ENCODE measurements at regions not wholly inside any gene's neighbourhood (a gene's known extent, or its start where the extent isn't known, plus 50 kb on each side); places are given as distances from the start of the nearest gene placed in this dataset.

DNA sequence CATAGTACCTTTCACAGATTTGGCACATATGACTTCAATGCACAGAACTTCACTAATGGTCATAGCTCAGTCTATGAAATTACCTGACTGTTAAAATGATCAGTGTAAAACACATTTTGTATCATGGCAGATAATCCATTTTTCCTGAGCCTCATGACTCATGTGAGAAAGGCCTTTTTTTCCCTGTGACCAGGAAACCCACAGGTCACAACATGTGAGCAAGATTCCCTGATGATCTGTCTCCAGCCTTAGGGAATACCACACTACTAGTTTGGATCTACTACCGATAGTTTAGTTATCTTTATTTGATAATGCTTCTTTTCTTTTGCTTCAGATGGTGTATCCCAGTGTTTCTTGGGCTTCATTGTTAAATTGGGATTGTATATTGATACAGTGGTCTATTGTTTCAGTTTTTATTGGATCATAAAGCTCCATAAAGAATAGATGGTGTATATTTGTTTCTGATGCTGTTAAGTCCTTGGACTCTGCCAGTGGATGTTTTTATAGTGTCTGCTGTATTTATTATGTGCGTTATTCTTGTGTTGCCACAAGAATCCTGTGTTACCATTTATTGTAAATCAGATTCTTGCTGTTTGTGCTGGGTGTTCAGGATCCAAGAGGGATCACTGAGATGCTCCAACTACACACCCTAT is 248.7 kb upstream of the PELI2 start:
- no peaks in the 10 kb centered on the region for H3K27me3 Mint-ChIP-seq (ENCODE audit: unreplicated experiment)
- intact Hi-C loops (cut with micrococcal nuclease; ENCODE audit: unreplicated experiment): no loop called here
- no peaks in the 10 kb centered on the region for H3K9me3 Mint-ChIP-seq (ENCODE audit: low read depth, unreplicated experiment)
- no peak overlapping the region for H3K4me3 Mint-ChIP-seq (ENCODE audit: low read depth, unreplicated experiment)
- no TSS peak for BruUV-seq (replicated peaks)
- DNase-seq: no peak
- no peak overlapping the region for H3K27ac Mint-ChIP-seq (ENCODE audit: unreplicated experiment)
- peaks cover 9% of the 10 kb centered on the region for H3K4me1 Mint-ChIP-seq (ENCODE audit: low read depth, unreplicated experiment)
- CTCF ChIA-PET: no interaction called here
- no peaks in the 10 kb centered on the region for H3K36me3 Mint-ChIP-seq (ENCODE audit: insufficient read depth, unreplicated experiment)
- TF ChIP-seq, protein P1, sequence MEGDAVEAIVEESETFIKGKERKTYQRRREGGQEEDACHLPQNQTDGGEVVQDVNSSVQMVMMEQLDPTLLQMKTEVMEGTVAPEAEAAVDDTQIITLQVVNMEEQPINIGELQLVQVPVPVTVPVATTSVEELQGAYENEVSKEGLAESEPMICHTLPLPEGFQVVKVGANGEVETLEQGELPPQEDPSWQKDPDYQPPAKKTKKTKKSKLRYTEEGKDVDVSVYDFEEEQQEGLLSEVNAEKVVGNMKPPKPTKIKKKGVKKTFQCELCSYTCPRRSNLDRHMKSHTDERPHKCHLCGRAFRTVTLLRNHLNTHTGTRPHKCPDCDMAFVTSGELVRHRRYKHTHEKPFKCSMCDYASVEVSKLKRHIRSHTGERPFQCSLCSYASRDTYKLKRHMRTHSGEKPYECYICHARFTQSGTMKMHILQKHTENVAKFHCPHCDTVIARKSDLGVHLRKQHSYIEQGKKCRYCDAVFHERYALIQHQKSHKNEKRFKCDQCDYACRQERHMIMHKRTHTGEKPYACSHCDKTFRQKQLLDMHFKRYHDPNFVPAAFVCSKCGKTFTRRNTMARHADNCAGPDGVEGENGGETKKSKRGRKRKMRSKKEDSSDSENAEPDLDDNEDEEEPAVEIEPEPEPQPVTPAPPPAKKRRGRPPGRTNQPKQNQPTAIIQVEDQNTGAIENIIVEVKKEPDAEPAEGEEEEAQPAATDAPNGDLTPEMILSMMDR (IDR thresholded peaks at IDR 0.05; ENCODE audit: unreplicated experiment): no peak

DNA sequence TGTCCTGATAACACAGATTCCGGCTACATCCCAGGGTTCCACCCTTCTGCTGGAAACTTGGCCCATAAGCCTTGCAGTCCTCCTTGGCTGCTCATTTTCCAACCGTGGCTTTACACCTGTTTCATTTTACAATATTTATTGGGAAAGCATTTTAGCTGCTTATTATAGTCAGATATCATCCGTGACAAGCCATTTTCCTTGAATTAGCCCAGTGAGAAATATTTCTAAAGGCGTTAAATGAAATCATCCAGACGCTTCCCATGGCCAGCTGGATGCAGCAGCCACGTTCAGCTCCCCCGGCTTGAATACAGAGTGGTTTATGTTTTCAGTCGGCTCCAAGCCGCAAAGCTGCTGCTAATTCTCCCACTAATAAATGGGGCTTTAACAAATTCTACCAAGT is 245.0 kb upstream of the PELI2 start:
- no peak overlapping the region for H3K27ac Mint-ChIP-seq (ENCODE audit: unreplicated experiment)
- H3K4me3 Mint-ChIP-seq (ENCODE audit: low read depth, unreplicated experiment): no peak overlapping the region
- no peaks in the 10 kb centered on the region for H3K27me3 Mint-ChIP-seq (ENCODE audit: unreplicated experiment)
- no peak for DNase-seq
- no peaks in the 10 kb centered on the region for H3K36me3 Mint-ChIP-seq (ENCODE audit: insufficient read depth, unreplicated experiment)
- no TSS peak for BruUV-seq (replicated peaks)
- H3K9me3 Mint-ChIP-seq (ENCODE audit: low read depth, unreplicated experiment): no peaks in the 10 kb centered on the region
- H3K4me1 Mint-ChIP-seq (ENCODE audit: low read depth, unreplicated experiment): no peaks in the 10 kb centered on the region
- TF ChIP-seq, protein P1 (IDR thresholded peaks at IDR 0.05; ENCODE audit: unreplicated experiment): no peak
- intact Hi-C loops (cut with micrococcal nuclease; ENCODE audit: unreplicated experiment): no loop called here
- CTCF ChIA-PET: interaction anchor here (0.6 to 0.7 kb wide), 2 partner anchors 8 to 54 kb away, joined by 3 to 8 read pairs; no protein-coding TSS in a partner anchor

DNA sequence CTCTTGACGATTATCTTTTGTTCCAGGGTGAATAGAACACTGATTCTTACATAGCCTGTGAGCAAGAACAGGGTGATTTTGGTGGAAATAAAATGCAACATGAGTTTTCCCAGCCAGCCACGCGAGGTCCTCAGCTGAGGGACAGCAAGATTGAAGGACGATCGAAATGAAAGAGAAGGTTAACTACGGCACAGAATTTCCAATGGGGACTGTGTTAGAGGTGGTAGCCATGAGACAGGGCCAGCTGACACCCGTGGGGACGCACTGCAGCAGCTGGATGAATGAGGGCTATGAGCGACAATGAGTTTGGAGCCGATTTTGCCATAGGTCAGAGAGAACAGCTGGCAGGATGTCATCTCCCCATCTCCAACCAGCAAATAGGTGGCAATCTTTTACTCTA is 243.4 kb upstream of the PELI2 start:
- TF ChIP-seq, protein P1 (IDR thresholded peaks at IDR 0.05; ENCODE audit: unreplicated experiment): no peak
- CTCF ChIA-PET: no interaction called here
- no peak overlapping the region for H3K4me3 Mint-ChIP-seq (ENCODE audit: low read depth, unreplicated experiment)
- DNase-seq: no peak
- BruUV-seq (replicated peaks): no TSS peak
- no peaks in the 10 kb centered on the region for H3K4me1 Mint-ChIP-seq (ENCODE audit: low read depth, unreplicated experiment)
- no peaks in the 10 kb centered on the region for H3K27me3 Mint-ChIP-seq (ENCODE audit: unreplicated experiment)
- intact Hi-C loops (cut with micrococcal nuclease; ENCODE audit: unreplicated experiment): no loop called here
- H3K9me3 Mint-ChIP-seq (ENCODE audit: low read depth, unreplicated experiment): no peaks in the 10 kb centered on the region
- no peak overlapping the region for H3K27ac Mint-ChIP-seq (ENCODE audit: unreplicated experiment)
- no peaks in the 10 kb centered on the region for H3K36me3 Mint-ChIP-seq (ENCODE audit: insufficient read depth, unreplicated experiment)

DNA sequence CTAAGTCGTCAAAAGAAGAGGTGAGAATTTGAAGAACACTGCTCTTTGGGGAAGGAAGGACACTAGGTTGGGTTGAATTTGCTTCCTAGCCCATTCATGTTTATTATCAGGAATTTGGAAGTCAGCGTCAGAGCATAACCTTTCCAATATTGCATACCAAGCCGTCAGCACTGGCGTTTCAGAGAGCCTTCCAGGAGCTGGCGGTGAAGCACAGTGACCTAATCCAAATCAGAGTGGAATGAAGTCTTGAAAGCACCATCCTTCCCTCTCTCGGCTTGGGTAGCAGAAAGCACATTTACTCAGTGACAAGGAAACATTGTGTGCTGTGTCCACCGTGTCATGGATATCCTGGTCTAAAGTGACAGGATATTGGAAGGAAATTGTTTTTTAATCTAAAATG is 240.3 kb upstream of the PELI2 start:
- no peak overlapping the region for H3K4me3 Mint-ChIP-seq (ENCODE audit: low read depth, unreplicated experiment)
- CTCF ChIA-PET: no interaction called here
- TF ChIP-seq, protein P1 (IDR thresholded peaks at IDR 0.05; ENCODE audit: unreplicated experiment): no peak
- peaks cover 9% of the 10 kb centered on the region for H3K4me1 Mint-ChIP-seq (ENCODE audit: low read depth, unreplicated experiment)
- no peaks in the 10 kb centered on the region for H3K36me3 Mint-ChIP-seq (ENCODE audit: insufficient read depth, unreplicated experiment)
- intact Hi-C loops (cut with micrococcal nuclease; ENCODE audit: unreplicated experiment): no loop called here
- BruUV-seq (replicated peaks): no TSS peak
- no peaks in the 10 kb centered on the region for H3K27me3 Mint-ChIP-seq (ENCODE audit: unreplicated experiment)
- H3K27ac Mint-ChIP-seq (ENCODE audit: unreplicated experiment): no peak overlapping the region
- no peak for DNase-seq
- H3K9me3 Mint-ChIP-seq (ENCODE audit: low read depth, unreplicated experiment): no peaks in the 10 kb centered on the region

Data from Calu3 (cell line).